GM12878 (cell line): ENCODE measurements at regions not wholly inside any gene's neighbourhood (a gene's known extent, or its start where the extent isn't known, plus 50 kb on each side); places are given as distances from the start of the nearest gene placed in this dataset.

Source experiments
- ATAC-seq: fragments of 200-7000 bp; cut with Tn5 transposase; 3 replicates; pipeline ENCODE4 v1.9.1; 2020; ENCODE audit warnings: mild to moderate bottlenecking, moderate library complexity
- BruUV-seq: library from RNA; stranded (reverse); fragments of 400-500 nt; replicated peaks from 2 replicates; lab custom pipeline; 2021; lab: Mats Ljungman, UMichigan
- CTCF ChIA-PET: fragments of 300-600 bp; sonication (Branson Sonifier 250); formaldehyde crosslinking; extraction: SDS; loops from one replicate; lab custom pipeline; 2021; ENCODE audit warnings: inconsistent platforms; lab: Yijun Ruan, JAX
- POLR2A ChIA-PET: fragments of 350-600 bp; formaldehyde crosslinking; extraction: SDS; loops from one replicate; lab custom pipeline; 2021; ENCODE audit warnings: inconsistent platforms; lab: Charles Lee
- RAD21 ChIA-PET: fragments of 300-600 bp; sonication (Branson Sonifier 250); formaldehyde crosslinking; loops from one replicate; lab custom pipeline; 2023; ENCODE audit warnings: antibody characterized with exemption; ENCODE audit not compliant: unreplicated experiment; lab: Charles Lee
- SMC1A ChIA-PET: fragments of 300-600 bp; sonication (Branson Sonifier 250); formaldehyde crosslinking; loops from one replicate; lab custom pipeline; 2023; ENCODE audit not compliant: unreplicated experiment, uncharacterized antibody; lab: Charles Lee
- DNase-seq: peaks from one replicate; pipeline ENCODE4 v3.0.0-alpha.2; 2011; ENCODE audit warnings: low read depth, low spot score
- FAIRE-seq: peaks from 3 replicates; lab custom pipeline; 2011; peaks lifted over from hg19 to GRCh38; lab: Jason Lieb, UNC
- H2AFZ ChIP-seq: 2 replicates; pipeline ENCODE4 v1.6.0; 2011; ENCODE audit warnings: low read depth, low read length, control low read depth; ENCODE audit not compliant: control insufficient read depth
- H3K27ac ChIP-seq: 2 replicates; pipeline ENCODE4 v1.5.1; 2011; ENCODE audit warnings: control low read depth; ENCODE audit not compliant: control insufficient read depth, insufficient read depth
- H3K27me3 ChIP-seq, 2 experiments: replicated peaks in 1 of 2; 2 replicates each; pipeline versions ENCODE4 v1.6.0 to v1.6.1; 2011; ENCODE audit warnings: low read length in 1 of 2; ENCODE audit not compliant: control insufficient read depth in 2 of 2, insufficient read depth in 2 of 2
- H3K36me3 ChIP-seq, 2 experiments: 2 replicates each; pipeline ENCODE4 v1.5.1; 2011; ENCODE audit warnings: low read length in 1 of 2; ENCODE audit not compliant: control insufficient read depth in 2 of 2, insufficient read depth in 2 of 2
- H3K4me1 ChIP-seq: 2 replicates; pipeline ENCODE4 v1.6.1; 2011; ENCODE audit warnings: mild to moderate bottlenecking, low read length, moderate library complexity, mixed read lengths; ENCODE audit not compliant: control insufficient read depth, insufficient read depth
- H3K4me2 ChIP-seq: 2 replicates; pipeline ENCODE4 v1.6.0; 2011; ENCODE audit warnings: control low read depth; ENCODE audit not compliant: control insufficient read depth, insufficient read depth
- H3K4me3 ChIP-seq: fragments of 200-600 bp; sonication (generic); 2 replicates; pipeline ENCODE4 v1.5.1; 2016
- H3K79me2 ChIP-seq: 2 replicates; pipeline ENCODE4 v1.6.0; 2011; ENCODE audit warnings: low read length; ENCODE audit not compliant: control insufficient read depth, insufficient read depth
- H3K9ac ChIP-seq: 2 replicates; pipeline ENCODE4 v1.8.0; 2011; ENCODE audit warnings: low read length, control low read depth, mixed read lengths; ENCODE audit not compliant: control insufficient read depth, insufficient read depth
- H3K9me3 ChIP-seq: replicated peaks from 3 replicates; pipeline ENCODE4 v1.5.1; 2011; ENCODE audit warnings: mild to moderate bottlenecking, low read length; ENCODE audit not compliant: control insufficient read depth, insufficient read depth
- H4K20me1 ChIP-seq: 2 replicates; pipeline ENCODE4 v1.6.0; 2011; ENCODE audit not compliant: control insufficient read depth, insufficient read depth
- BCL11A ChIP-seq: IDR thresholded peaks from 2 replicates; pipeline ENCODE4 v1.6.1; 2011; ENCODE audit warnings: low read depth, low read length
- BMI1 ChIP-seq: fragments of 450-650 bp; IDR thresholded peaks from 2 replicates; pipeline ENCODE4 v1.6.1; 2016; ENCODE audit warnings: mild to moderate bottlenecking, moderate library complexity, borderline replicate concordance
- NR2C2 ChIP-seq: IDR thresholded peaks from 2 replicates; pipeline ENCODE4 v1.6.1; 2011; ENCODE audit warnings: borderline replicate concordance, low read depth; ENCODE audit not compliant: control insufficient read depth, insufficient read length
- POLR2A ChIP-seq: IDR thresholded peaks from 2 replicates; pipeline ENCODE4 v1.6.1; 2011; ENCODE audit warnings: low read depth, mild to moderate bottlenecking, low read length
- SMARCA5 ChIP-seq: fragments of 450-650 bp; IDR thresholded peaks from 2 replicates; pipeline ENCODE4 v1.6.1; 2017; ENCODE audit warnings: mild to moderate bottlenecking
- TBL1XR1 ChIP-seq: IDR thresholded peaks from 2 replicates; pipeline ENCODE4 v1.6.1; 2012; ENCODE audit warnings: low read depth, low read length, improper control_type of control experiment
- ZZZ3 ChIP-seq: IDR thresholded peaks from 2 replicates; pipeline ENCODE4 v1.6.1; 2011; ENCODE audit warnings: low read depth; ENCODE audit not compliant: control insufficient read depth, insufficient read length
- WGBS: methylation state at CpG from one replicate; pipeline ENCODE4 v1.1.6; 2016; ENCODE audit warnings: low lambda C conversion rate; ENCODE audit not compliant: insufficient replicate concordance, insufficient coverage; ENCODE audit errors: missing lambda C conversion rate; 5-methylcytosine and 5-hydroxymethylcytosine counted together
- in situ Hi-C: fragments of 300-500 bp; cut with MboI; formaldehyde crosslinking; loops from 9 replicates; pipeline ENCODE4 v1.14.3; 2018; ENCODE audit warnings: mixed read lengths
- intact Hi-C: fragments of 100-400 bp; cut with micrococcal nuclease; formaldehyde crosslinking; loops from one replicate; pipeline ENCODE4 v1.14.2; 2022; ENCODE audit not compliant: unreplicated experiment
- TF ChIP-seq, protein P1 (sequence below): IDR thresholded peaks from 2 replicates; pipeline ENCODE4 v1.6.1; 2011; ENCODE audit warnings: borderline replicate concordance, low read depth, mild to moderate bottlenecking, moderate library complexity, low read length; ENCODE audit not compliant: insufficient read depth, poor library complexity, severe bottlenecking
- TF ChIP-seq, protein P2 (sequence below): IDR thresholded peaks from 2 replicates; pipeline ENCODE4 v1.6.1; 2011; ENCODE audit warnings: low read depth, mild to moderate bottlenecking, low read length, moderate library complexity, borderline replicate concordance; ENCODE audit errors: extremely low read depth
- TF ChIP-seq, protein P3 (sequence below): IDR thresholded peaks from 2 replicates; pipeline ENCODE4 v1.6.1; 2012; ENCODE audit warnings: mild to moderate bottlenecking, low read depth, low read length

DNA sequence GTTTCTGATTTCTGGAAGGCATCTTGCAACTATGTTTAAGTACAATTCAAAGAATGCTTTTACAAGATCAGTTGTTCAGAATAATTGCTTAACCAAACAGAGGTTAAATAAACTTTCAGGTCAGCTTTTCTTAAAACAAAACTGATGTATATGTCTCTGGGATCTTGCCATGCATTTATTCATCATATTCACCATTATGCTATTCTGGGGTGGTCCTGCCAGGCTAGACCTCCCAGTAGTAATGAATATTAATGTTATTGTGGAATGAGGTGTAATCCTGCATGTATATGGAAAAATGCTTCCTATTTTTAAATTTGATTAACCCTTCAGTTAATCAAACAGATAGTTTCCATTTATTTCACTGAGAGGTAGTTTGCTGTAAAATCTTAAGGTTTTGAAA is 129.3 kb upstream of the RGPD4 start:
- Histone ChIP-seq H3K9me3 (no peaks in the 10 kb centered on the region), H3K4me3 (no peak overlapping the region), H3K27me3 (no peaks in the 10 kb centered on the region), H4K20me1 (no peaks in the 10 kb centered on the region)
- in situ Hi-C loops = no loop called here
- FAIRE-seq (no peak), ATAC-seq (no peak)
- TF ChIP-seq, protein P1, sequence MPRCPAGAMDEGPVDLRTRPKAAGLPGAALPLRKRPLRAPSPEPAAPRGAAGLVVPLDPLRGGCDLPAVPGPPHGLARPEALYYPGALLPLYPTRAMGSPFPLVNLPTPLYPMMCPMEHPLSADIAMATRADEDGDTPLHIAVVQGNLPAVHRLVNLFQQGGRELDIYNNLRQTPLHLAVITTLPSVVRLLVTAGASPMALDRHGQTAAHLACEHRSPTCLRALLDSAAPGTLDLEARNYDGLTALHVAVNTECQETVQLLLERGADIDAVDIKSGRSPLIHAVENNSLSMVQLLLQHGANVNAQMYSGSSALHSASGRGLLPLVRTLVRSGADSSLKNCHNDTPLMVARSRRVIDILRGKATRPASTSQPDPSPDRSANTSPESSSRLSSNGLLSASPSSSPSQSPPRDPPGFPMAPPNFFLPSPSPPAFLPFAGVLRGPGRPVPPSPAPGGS = no peak
- no peak for TF ChIP-seq BCL11A
- TF ChIP-seq, all 136 proteins: peak for 0
- intact Hi-C loops = no loop called here
- Histone ChIP-seq H3K4me1 (no peaks in the 10 kb centered on the region), H3K4me2 (no peak overlapping the region), H2AFZ (no peak overlapping the region), H3K79me2 (no peaks in the 10 kb centered on the region), H3K9ac (no peak overlapping the region), H3K27ac (no peak overlapping the region), H3K36me3 (no peaks in the 10 kb centered on the region)
- BruUV-seq = no TSS peak
- CTCF ChIA-PET = no interaction called here
- POLR2A ChIA-PET = no interaction called here
- SMC1A ChIA-PET = no interaction called here
- RAD21 ChIA-PET = no interaction called here
- no peak for DNase-seq

DNA sequence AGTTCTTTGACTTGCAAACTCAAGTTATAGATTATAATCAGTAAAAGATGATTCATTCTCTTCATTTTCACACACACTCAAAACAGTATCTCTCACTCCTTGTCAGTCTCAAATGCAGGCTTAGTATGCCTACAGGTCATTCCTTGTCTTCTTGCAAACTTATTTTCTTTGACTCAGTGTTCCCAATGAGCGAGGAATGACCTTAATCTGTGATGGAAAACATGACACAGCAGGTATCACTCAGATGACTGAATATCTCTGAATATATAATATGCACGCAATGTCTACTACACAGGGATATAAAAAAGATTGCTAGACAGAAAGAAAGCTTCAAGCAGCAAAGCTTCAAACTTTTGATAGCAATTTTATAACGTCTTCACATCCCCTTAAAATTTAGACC is 127.8 kb upstream of the RGPD4 start:
- ChIA-PET POLR2A (no interaction called here), CTCF (no interaction called here), SMC1A (no interaction called here), RAD21 (no interaction called here)
- Histone ChIP-seq H3K27me3 (no peaks in the 10 kb centered on the region), H3K27ac (no peak overlapping the region), H3K4me1 (no peaks in the 10 kb centered on the region), H4K20me1 (no peaks in the 10 kb centered on the region), H3K4me3 (no peak overlapping the region), H3K4me2 (no peak overlapping the region), H3K36me3 (no peaks in the 10 kb centered on the region), H3K9me3 (no peaks in the 10 kb centered on the region), H3K9ac (no peak overlapping the region), H3K79me2 (no peaks in the 10 kb centered on the region), H2AFZ (no peak overlapping the region)
- 19% methylated on average over 3 of the region's 3 CpGs for WGBS
- in situ Hi-C loops (no loop called here), intact Hi-C loops (no loop called here)
- FAIRE-seq = no peak
- TF ChIP-seq ZZZ3 (no peak), BMI1 (no peak), POLR2A (no peak), NR2C2 (no peak), TBL1XR1 (no peak), SMARCA5 (no peak)
- TF ChIP-seq, protein P2, sequence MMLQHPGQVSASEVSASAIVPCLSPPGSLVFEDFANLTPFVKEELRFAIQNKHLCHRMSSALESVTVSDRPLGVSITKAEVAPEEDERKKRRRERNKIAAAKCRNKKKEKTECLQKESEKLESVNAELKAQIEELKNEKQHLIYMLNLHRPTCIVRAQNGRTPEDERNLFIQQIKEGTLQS = no peak
- TF ChIP-seq, protein P3, sequence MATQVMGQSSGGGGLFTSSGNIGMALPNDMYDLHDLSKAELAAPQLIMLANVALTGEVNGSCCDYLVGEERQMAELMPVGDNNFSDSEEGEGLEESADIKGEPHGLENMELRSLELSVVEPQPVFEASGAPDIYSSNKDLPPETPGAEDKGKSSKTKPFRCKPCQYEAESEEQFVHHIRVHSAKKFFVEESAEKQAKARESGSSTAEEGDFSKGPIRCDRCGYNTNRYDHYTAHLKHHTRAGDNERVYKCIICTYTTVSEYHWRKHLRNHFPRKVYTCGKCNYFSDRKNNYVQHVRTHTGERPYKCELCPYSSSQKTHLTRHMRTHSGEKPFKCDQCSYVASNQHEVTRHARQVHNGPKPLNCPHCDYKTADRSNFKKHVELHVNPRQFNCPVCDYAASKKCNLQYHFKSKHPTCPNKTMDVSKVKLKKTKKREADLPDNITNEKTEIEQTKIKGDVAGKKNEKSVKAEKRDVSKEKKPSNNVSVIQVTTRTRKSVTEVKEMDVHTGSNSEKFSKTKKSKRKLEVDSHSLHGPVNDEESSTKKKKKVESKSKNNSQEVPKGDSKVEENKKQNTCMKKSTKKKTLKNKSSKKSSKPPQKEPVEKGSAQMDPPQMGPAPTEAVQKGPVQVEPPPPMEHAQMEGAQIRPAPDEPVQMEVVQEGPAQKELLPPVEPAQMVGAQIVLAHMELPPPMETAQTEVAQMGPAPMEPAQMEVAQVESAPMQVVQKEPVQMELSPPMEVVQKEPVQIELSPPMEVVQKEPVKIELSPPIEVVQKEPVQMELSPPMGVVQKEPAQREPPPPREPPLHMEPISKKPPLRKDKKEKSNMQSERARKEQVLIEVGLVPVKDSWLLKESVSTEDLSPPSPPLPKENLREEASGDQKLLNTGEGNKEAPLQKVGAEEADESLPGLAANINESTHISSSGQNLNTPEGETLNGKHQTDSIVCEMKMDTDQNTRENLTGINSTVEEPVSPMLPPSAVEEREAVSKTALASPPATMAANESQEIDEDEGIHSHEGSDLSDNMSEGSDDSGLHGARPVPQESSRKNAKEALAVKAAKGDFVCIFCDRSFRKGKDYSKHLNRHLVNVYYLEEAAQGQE = no peak
- no TSS peak for BruUV-seq
- no peak for DNase-seq
- ATAC-seq = no peak
